DMS53 (cell line): ENCODE measurements at regions not wholly inside any gene's neighbourhood (a gene's known extent, or its start where the extent isn't known, plus 50 kb on each side); places are given as distances from the start of the nearest gene placed in this dataset.

Source experiments
- DNase-seq: peaks from one replicate; lab custom pipeline; 2025; lab: John Stamatoyannopoulos, UW

GRCh38 chr10:124286621-124287020 lies 132.1 kb downstream of the OAT start:
- no peak for DNase-seq

- DNase-seq = no peak
Observed at GRCh38 chr10:124285587-124286527, 132.9 kb downstream of the OAT start.

DNA sequence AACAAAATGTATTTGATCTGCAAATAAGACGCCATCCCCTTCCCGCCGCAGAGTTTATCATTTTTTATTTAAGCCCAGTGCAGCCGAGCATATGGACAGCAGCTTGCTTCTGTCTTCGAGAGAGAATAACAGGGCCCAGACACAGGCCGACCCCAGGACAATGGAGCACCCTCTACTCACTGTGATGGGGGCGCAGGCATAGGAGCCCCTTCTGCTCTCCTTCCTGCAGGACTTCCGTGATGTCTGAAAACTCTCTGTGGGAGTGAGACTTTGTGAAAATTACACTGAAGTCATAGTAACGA lies 134.8 kb downstream of the OAT start:
- no peak for DNase-seq

DNA sequence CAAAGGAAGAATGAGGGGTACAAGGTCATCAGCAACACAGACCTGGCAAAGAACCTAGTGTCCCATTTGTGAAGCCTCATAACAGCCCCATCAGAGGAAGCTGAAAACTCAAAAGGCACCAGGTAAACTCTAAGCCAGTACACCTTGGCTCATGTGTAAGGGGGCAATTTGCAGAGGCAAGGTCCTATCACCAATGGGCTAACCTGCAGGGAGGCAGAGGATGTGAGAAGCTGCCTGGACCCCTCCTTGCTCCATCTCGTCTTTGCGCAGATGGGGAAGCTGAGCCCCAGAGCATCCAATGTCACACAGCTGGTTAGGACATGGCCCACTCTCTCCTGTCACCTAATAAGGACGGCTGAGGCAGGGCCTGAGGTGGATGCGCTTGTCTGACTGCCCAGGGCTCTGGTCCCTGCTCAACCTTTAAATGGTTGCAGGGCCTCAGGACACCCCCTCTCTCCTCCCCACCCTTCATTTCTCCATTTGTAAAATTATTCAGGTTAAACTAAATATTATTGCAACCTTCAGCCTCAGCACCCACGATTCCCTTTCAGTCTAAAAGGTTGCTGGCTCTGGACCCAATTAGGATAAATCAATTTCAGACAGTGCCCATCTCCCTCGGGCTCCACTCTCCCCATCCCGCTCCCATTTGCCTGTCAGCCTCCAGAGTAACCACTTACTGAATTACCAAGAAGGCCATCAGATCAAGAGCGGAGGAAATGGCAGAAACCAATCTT lies 135.3 kb downstream of the OAT start:
- no peak for DNase-seq

GRCh38 chr10:124282326-124282725 lies 136.4 kb downstream of the OAT start:
- no peak for DNase-seq

DNA sequence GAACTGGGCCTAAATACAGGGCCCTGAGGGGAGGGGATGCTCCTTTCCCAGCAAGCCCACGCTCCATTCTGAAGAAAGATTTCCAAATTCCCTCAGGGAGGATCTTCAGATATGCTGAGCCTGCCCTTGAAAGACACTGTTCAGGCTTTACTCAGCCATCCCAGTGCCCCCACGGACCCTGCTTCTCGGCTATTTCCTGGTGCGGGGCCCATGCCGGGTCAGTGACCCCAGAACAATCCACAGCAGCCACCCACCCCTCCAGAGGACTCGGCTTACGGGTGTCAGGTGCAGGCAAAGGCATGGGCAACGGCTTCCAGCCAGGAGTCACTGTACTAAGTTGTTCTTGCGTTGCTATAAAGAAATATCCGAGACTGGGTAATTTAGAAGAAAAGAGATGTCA lies 137.1 kb downstream of the OAT start:
- no peak for DNase-seq

DNA sequence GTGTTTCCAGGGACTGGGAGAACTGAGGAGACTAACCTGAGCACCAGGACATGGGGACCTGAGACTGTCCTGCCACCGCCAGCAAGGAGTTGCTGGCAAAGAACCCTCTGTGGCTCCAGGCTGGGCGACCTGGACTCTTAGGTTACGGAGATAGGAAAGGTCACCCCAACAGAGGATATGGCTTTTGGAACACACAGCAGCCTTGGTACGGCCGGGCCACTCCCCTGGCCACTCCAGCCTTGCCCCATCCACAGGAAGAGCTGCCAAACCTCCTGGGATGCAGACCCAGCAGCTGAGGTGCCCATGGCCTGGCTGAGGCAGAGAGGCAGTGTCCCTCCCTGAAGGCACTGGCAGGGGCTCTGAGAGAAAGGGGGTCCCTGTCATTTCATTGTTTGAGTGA lies 137.8 kb downstream of the OAT start:
- no peak for DNase-seq

GRCh38 chr10:124279882-124280281 lies 138.8 kb downstream of the OAT start:
- DNase-seq = no peak

- DNase-seq = no peak
Observed at GRCh38 chr10:124279298-124279697, 139.4 kb downstream of the OAT start.

- no peak for DNase-seq
Observed at GRCh38 chr10:124278356-124278755, 140.4 kb downstream of the OAT start.

DNA sequence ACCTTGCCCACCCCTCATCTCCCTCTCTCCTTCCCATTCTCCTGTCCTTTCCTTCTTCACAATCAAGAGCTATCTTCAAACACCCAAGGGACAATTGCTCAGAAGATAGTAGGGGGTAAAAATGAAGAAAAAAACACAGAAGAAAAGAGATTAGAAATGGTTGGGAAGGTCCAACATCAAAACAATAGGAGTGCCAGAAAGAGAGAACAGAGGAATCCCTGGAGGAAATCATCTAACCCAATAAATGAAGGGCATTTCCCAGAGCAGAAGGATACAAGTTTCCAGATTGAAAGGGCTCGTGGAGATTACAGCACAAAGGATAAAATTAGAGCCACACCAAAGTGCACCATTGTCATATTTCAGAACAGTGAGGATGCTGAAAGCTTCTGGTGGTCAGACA lies 145.6 kb downstream of the OAT start:
- DNase-seq = no peak

- DNase-seq = no peak
Observed at GRCh38 chr10:124271676-124272075, 147.0 kb downstream of the OAT start.

- DNase-seq = no peak
Observed at GRCh38 chr10:124270530-124271327, 148.0 kb downstream of the OAT start.

DNA sequence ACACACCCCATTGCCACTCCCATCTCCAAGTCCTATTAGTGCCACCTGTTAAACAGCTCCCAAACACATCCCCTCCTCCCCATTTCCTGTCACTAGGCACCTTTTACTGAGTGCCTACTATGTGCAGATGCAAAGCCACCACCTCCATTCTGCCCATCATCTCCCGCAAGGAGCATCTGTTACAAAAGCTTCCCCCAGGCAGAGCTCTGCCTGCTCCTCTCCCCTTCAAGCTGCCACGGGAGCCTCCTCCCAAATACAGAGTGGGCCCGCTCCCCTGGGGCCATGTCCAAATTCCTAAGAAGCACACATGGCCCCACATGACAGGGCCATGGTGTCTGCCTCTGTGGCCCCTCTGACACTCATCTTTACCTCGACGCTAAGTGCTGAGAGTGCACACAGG lies 149.7 kb downstream of the OAT start:
- no peak for DNase-seq

DNA sequence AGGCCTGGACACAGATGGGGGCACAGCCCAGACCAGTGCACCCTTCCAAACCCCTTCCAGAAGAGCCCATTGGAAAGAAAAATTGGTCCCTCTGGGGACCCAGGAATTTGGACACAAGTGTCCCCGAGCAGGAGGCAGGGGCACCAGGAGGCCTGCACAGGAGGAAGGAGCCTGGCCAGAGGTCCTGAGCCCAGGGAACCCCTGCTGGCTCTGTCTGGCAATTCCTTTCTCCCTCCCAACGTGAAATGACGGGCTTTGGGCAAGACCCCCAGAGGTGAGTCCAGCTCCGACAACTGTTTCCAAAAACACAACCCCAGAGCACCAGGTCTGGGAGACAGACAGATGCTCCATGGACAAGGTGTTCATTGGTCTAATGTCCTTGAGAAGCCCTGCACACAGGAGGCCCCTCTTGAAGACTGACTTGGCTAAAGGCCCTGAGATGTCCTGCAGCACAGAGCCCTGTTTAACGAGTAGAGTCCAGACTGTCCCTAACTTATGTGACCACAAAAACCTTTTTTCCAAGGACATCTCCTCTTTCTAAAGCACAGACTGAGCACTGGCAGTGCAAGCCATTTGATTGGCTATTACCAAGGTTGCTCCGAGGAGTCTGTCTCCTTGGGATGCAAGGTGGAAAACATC lies 150.7 kb downstream of the OAT start:
- no peak for DNase-seq

DNA sequence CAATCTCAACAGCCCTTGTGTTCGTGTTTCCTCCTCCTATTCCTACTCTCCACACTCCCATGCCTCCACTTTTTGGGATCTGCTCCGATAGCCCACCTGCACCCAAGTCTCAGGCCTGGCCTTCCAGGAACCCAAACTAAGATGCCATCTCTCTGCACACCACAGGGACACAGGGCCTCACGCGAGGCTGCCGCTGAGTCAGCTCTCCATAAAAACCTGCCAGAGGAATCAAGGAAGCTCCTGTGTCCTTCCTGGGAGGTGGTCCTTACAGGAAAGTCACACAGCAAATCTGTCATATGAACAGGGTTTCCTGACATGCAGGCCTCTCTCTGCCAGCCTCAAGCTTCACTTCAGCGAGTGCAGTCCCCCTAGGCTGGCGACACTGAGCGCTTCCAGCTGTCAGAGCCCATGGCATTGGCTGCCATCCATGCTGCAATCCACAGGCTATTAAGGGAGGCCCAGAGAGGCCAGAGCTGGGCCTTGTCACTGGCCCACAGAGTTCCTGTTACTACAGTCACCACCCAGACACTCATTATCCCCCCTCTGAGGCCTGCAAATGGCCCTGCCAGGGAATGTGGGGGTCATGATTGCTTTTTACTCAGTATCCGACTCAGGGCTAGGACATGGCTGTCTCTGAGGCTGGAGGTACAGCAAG lies 151.4 kb downstream of the OAT start:
- DNase-seq = no peak

- no peak for DNase-seq
Observed at GRCh38 chr10:124266468-124267230, 152.1 kb downstream of the OAT start.

DNA sequence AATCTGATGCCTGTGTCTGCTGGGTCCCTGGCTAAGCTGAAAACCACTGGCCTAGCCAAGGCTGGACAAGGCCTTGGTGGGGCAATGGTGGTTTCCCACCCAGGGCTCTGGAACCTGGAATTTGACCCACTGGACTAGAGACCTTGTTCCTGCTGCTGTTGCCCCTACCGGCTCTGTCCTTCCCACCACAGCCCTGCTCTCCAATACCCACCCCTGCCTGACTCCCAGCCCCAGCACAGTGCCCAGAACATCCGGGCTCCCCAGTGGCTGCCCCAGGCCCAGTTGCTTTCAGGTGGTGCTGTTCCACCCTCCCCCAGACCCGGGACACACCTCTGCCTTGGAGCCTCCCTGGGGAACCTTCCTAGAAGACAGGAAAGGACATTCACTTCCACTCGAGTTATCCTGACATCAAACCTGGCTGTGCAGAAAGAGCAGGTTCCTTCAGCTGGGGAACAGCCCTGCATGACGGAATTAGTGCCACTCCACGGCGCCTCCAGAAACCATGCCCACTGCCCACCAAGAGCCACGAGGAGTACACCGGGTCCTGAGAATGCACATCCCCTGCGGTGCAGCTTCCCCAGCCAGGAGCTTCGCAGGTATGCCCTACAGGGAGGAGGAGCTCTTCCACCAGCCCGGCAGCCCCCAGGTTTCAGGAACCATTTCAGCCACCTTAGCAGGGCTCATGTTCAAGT lies 152.8 kb downstream of the OAT start:
- no peak for DNase-seq

GRCh38 chr10:124265391-124265745 lies 153.4 kb downstream of the OAT start:
- no peak for DNase-seq

DNA sequence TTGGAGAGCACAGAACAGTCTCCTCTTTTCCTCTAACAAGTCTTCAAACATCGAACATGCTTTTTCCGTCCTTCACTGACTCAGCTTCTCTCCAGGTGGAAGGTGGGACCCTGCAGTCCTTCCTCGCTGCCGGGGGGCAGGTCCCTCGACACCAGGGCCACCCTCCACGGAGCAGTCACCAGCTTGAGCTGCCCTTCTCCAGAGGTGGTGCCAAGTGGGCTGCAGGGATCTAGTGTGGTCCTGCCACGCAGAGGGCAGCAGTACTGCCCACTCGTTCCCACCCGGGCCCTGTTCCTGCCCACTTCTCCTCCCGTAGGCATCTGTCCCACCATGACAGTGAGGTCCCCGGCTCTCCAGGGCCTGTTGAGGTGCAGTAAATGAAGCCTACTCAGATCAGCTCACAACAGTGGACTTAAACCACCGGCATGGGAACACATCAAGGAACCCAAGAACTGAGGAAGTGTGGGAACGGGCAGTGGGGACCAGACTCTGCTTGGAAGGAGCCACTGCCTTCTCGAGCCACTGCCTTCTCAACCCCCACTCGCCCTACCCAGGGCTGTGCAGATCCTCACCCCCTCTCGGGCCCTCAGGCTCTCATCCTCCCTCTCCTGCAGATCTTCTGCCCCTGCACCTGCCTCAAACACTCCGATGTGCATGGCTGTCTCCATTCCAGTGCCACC lies 153.9 kb downstream of the OAT start:
- DNase-seq = no peak
